ENCODE measurements at regions not wholly inside any gene's neighbourhood (a gene's known extent, or its start where the extent isn't known, plus 50 kb on each side); places are given as distances from the start of the nearest gene placed in this dataset.

DNA sequence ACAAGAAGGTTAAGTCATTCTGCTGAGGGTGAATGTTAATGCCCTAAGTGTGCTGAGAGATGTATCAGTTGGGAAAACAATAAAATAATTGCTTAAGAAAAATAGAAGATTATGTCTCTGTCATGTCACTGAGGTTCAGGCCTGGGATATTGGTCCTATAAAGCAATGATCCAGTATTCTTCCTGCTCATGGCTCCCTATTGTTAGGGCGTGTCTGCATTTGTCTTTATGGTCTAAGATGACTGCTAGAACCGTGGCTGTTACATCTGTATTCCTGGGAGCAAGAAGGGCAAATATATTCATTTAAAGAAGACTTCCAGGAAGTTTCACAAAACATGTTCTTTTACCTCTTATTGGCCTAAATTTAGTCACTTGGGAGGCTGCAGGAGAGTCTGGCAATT lies 125.0 kb downstream of the KCNE4 start:
- TF ChIP-seq RAD21 (IDR thresholded peaks at IDR 0.05; ENCODE audit: low read length) = no peak
- TF ChIP-seq POLR2A (IDR thresholded peaks at IDR 0.05; ENCODE audit: low read depth, low read length) = no peak
- TF ChIP-seq, protein P1, sequence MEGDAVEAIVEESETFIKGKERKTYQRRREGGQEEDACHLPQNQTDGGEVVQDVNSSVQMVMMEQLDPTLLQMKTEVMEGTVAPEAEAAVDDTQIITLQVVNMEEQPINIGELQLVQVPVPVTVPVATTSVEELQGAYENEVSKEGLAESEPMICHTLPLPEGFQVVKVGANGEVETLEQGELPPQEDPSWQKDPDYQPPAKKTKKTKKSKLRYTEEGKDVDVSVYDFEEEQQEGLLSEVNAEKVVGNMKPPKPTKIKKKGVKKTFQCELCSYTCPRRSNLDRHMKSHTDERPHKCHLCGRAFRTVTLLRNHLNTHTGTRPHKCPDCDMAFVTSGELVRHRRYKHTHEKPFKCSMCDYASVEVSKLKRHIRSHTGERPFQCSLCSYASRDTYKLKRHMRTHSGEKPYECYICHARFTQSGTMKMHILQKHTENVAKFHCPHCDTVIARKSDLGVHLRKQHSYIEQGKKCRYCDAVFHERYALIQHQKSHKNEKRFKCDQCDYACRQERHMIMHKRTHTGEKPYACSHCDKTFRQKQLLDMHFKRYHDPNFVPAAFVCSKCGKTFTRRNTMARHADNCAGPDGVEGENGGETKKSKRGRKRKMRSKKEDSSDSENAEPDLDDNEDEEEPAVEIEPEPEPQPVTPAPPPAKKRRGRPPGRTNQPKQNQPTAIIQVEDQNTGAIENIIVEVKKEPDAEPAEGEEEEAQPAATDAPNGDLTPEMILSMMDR (conservative IDR thresholded peaks at IDR 0.05; ENCODE audit: low read depth, low read length) = no peak
- no peak for TF ChIP-seq MAFK (IDR thresholded peaks at IDR 0.05; ENCODE audit: low read depth, low read length)
- TF ChIP-seq CEBPB (IDR thresholded peaks at IDR 0.05; ENCODE audit: low read depth, low read length) = no peak
- no peak for TF ChIP-seq BHLHE40 (IDR thresholded peaks at IDR 0.05; ENCODE audit: low read depth, low read length)
- TF ChIP-seq, protein P2, sequence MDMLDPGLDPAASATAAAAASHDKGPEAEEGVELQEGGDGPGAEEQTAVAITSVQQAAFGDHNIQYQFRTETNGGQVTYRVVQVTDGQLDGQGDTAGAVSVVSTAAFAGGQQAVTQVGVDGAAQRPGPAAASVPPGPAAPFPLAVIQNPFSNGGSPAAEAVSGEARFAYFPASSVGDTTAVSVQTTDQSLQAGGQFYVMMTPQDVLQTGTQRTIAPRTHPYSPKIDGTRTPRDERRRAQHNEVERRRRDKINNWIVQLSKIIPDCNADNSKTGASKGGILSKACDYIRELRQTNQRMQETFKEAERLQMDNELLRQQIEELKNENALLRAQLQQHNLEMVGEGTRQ (IDR thresholded peaks at IDR 0.05; ENCODE audit: low read depth, low read length) = no peak
- no peak for TF ChIP-seq NFE2L2 (IDR thresholded peaks at IDR 0.05; ENCODE audit: low read depth, low read length)
- no peak for TF ChIP-seq MAZ (IDR thresholded peaks at IDR 0.05; ENCODE audit: borderline replicate concordance, low read depth, low read length)
- TF ChIP-seq RCOR1 (IDR thresholded peaks at IDR 0.05; ENCODE audit: insufficient replicate concordance, low read length) = no peak

Measured in IMR-90 (cell line).